Endothelial cell of umbilical vein (primary cell): ENCODE measurements at regions not wholly inside any gene's neighbourhood (a gene's known extent, or its start where the extent isn't known, plus 50 kb on each side); places are given as distances from the start of the nearest gene placed in this dataset.

Experiments
- BruUV-seq: library from RNA; stranded (reverse); fragments of 400-500 nt; replicated peaks from 2 replicates; lab custom pipeline; 2021; lab: Mats Ljungman, UMichigan
- CTCF ChIA-PET: fragments of 300-600, 350-600 bp; sonication (Branson Sonifier 250); formaldehyde crosslinking; loops from one replicate; lab custom pipeline; 2021; ENCODE audit warnings: antibody characterized with exemption, inconsistent platforms; lab: Charles Lee
- POLR2A ChIA-PET: fragments of 300-600, 350-600 bp; sonication (Branson Sonifier 250); formaldehyde crosslinking; loops from one replicate; lab custom pipeline; 2021; ENCODE audit warnings: antibody characterized with exemption, inconsistent platforms; lab: Charles Lee
- DNase-seq: peaks from one replicate; pipeline ENCODE4 v3.0.0-alpha.2; 2011; ENCODE audit warnings: low read depth, low spot score
- FAIRE-seq: peaks from 2 replicates; lab custom pipeline; 2011; peaks lifted over from hg19 to GRCh38; lab: Jason Lieb, UNC
- H2AFZ ChIP-seq: 2 replicates; pipeline ENCODE4 v1.6.0; 2012; ENCODE audit warnings: low read depth, low read length, control low read depth, inconsistent platforms
- H3K27ac ChIP-seq: 2 replicates; pipeline ENCODE4 v1.5.1; 2011; ENCODE audit warnings: low read depth, mild to moderate bottlenecking, control low read depth, low read length, moderate library complexity; ENCODE audit not compliant: insufficient read depth
- H3K27me3 ChIP-seq, 2 experiments: 2 replicates each; pipeline versions ENCODE4 v1.6.0 to v1.6.1; 2011; ENCODE audit warnings: low read length in 2 of 2, mixed read lengths in 1 of 2; ENCODE audit not compliant: control insufficient read depth in 2 of 2, insufficient read depth in 2 of 2
- H3K36me3 ChIP-seq, 2 experiments: 2 replicates in 1 of 2; 3 replicates in 1 of 2; pipeline ENCODE4 v1.5.1; 2011; ENCODE audit warnings: low read length in 2 of 2, mild to moderate bottlenecking in 1 of 2, moderate library complexity in 1 of 2; ENCODE audit not compliant: control insufficient read depth in 2 of 2, insufficient read depth in 2 of 2; ENCODE audit errors: extremely low read depth in 1 of 2
- H3K4me1 ChIP-seq: 3 replicates; pipeline ENCODE4 v1.5.1; 2011; ENCODE audit warnings: mild to moderate bottlenecking, low read length; ENCODE audit not compliant: control insufficient read depth, insufficient read depth; ENCODE audit errors: extremely low read depth
- H3K4me2 ChIP-seq: 2 replicates; pipeline ENCODE4 v1.6.1; 2011; ENCODE audit warnings: low read length, control low read depth, mixed read lengths; ENCODE audit not compliant: insufficient read depth
- H3K4me3 ChIP-seq, 3 experiments: fragments of 200-600 bp in 1 of 3; sonication (generic), shearing (Covaris generic) in 1 of 3; replicated peaks in 1 of 3; 2 replicates each; pipeline ENCODE4 v1.5.1; 2011 to 2016; ENCODE audit warnings: control low read depth in 3 of 3, low read length in 3 of 3, mild to moderate bottlenecking in 2 of 3, inconsistent platforms in 1 of 3, low read depth in 1 of 3, moderate library complexity in 1 of 3; ENCODE audit not compliant: insufficient read depth in 1 of 3
- H3K79me2 ChIP-seq: 2 replicates; pipeline ENCODE4 v1.6.0; 2012; ENCODE audit warnings: low read length, inconsistent platforms; ENCODE audit not compliant: control insufficient read depth, insufficient read depth
- H3K9ac ChIP-seq: replicated peaks from 2 replicates; pipeline ENCODE3; 2011; ENCODE audit warnings: low read length, control low read depth; ENCODE audit not compliant: insufficient read depth; ENCODE audit errors: extremely low read depth
- H3K9me1 ChIP-seq: replicated peaks from 3 replicates; pipeline ENCODE4 v1.6.0; 2011; ENCODE audit warnings: mild to moderate bottlenecking, low read length; ENCODE audit not compliant: control insufficient read depth, insufficient read depth; ENCODE audit errors: extremely low read depth
- H3K9me3 ChIP-seq: replicated peaks from 2 replicates; pipeline ENCODE4 v1.5.1; 2012; ENCODE audit warnings: low read length, inconsistent platforms; ENCODE audit not compliant: control insufficient read depth, insufficient read depth
- H4K20me1 ChIP-seq: replicated peaks from 2 replicates; pipeline ENCODE3; 2011; ENCODE audit warnings: mild to moderate bottlenecking, low read length; ENCODE audit not compliant: control insufficient read depth, insufficient read depth; ENCODE audit errors: extremely low read depth
- EZH2 ChIP-seq: IDR thresholded peaks from 2 replicates; pipeline ENCODE4 v1.6.1; 2012; ENCODE audit warnings: borderline replicate concordance, low read depth, mild to moderate bottlenecking, moderate library complexity, low read length, inconsistent platforms; ENCODE audit not compliant: severe bottlenecking
- FOS ChIP-seq: IDR thresholded peaks from 2 replicates; pipeline ENCODE4 v1.6.1; 2011; ENCODE audit warnings: mild to moderate bottlenecking, low read length, moderate library complexity, borderline replicate concordance; ENCODE audit not compliant: insufficient read depth
- GATA2 ChIP-seq: IDR thresholded peaks from 2 replicates; pipeline ENCODE4 v1.7.0; 2011; ENCODE audit warnings: low read depth, mild to moderate bottlenecking, moderate library complexity, mixed read lengths, low read length; ENCODE audit not compliant: insufficient read length, insufficient read depth
- JUN ChIP-seq: IDR thresholded peaks from 2 replicates; pipeline ENCODE4 v1.6.1; 2011; ENCODE audit warnings: borderline replicate concordance, low read depth; ENCODE audit not compliant: insufficient read length, insufficient read depth
- MYC ChIP-seq: IDR thresholded peaks from one replicate; pipeline ENCODE4 v1.6.1; 2011; ENCODE audit warnings: mild to moderate bottlenecking, low read depth, low read length
- POLR2A ChIP-seq: IDR thresholded peaks from 2 replicates; pipeline ENCODE4 v1.6.1; 2012; ENCODE audit warnings: low read depth, mild to moderate bottlenecking, control low read depth, low read length
- POLR2AphosphoS5 ChIP-seq: IDR thresholded peaks from 2 replicates; pipeline ENCODE4 v1.6.1; 2012; ENCODE audit warnings: low read depth, mild to moderate bottlenecking, control low read depth, low read length, moderate library complexity; ENCODE audit not compliant: insufficient read depth
- dilution Hi-C: fragments of 300-500 bp; cut with MboI; formaldehyde crosslinking; loops from one replicate; pipeline ENCODE4 v1.15.0; 2019; ENCODE audit warnings: low sequenced_read_pairs; ENCODE audit not compliant: extremely low pct_ligation_motif_present
- intact Hi-C: fragments of 100-400 bp; cut with micrococcal nuclease; formaldehyde crosslinking; loops from one replicate; pipeline ENCODE4 v1.10.0; 2022
- TF ChIP-seq, protein P1 (sequence below): IDR thresholded peaks from 2 replicates; pipeline ENCODE4 v1.6.1; 2011; ENCODE audit not compliant: insufficient read depth, insufficient read length
- TF ChIP-seq, protein P2 (sequence below), 2 donors: IDR thresholded peaks; 1 replicate in 1 of 2; 2 replicates in 1 of 2; pipeline ENCODE4 v1.5.1; 2011; ENCODE audit warnings: low read length in 2 of 2, mild to moderate bottlenecking in 2 of 2, moderate library complexity in 2 of 2, control low read depth in 1 of 2, inconsistent platforms in 1 of 2, low read depth in 1 of 2; ENCODE audit not compliant: insufficient read depth in 1 of 2; ENCODE audit errors: extremely low read depth in 1 of 2

DNA sequence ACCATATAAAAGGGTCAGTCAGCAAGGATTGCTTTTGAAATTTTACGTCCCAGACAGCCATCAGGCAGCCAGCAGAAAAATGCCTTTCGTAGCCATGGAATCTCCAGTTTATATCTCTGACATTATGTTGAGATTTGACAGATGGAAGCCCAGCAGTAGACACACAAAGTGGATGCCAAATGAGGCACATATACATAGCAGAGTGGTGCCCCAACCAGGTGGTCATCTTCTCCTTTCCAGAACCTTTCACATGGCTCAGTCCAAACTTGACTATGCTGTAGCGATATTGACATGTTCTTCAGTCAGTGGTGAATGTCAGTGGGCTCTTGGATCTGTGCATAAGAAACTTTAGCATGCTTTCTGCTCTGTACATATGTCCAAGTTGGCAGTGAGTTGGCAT is 123.3 kb upstream of the GBE1 start:
- Histone ChIP-seq H3K9me1 (no peaks in the 10 kb centered on the region), H3K27me3 (no peaks in the 10 kb centered on the region), H3K27ac (no peak overlapping the region), H2AFZ (no peak overlapping the region), H3K9ac (no peak overlapping the region), H3K4me2 (no peak overlapping the region), H3K36me3 (no peaks in the 10 kb centered on the region), H4K20me1 (no peaks in the 10 kb centered on the region), H3K4me1 (no peaks in the 10 kb centered on the region), H3K9me3 (no peaks in the 10 kb centered on the region), H3K79me2 (no peaks in the 10 kb centered on the region), H3K4me3 (no peak overlapping the region)
- intact Hi-C loops (no loop called here), dilution Hi-C loops (no loop called here)
- FAIRE-seq (no peak), DNase-seq (no peak)
- BruUV-seq: no TSS peak
- ChIA-PET POLR2A (no interaction called here), CTCF (no interaction called here)
- TF ChIP-seq POLR2AphosphoS5 (no peak), MYC (no peak)

DNA sequence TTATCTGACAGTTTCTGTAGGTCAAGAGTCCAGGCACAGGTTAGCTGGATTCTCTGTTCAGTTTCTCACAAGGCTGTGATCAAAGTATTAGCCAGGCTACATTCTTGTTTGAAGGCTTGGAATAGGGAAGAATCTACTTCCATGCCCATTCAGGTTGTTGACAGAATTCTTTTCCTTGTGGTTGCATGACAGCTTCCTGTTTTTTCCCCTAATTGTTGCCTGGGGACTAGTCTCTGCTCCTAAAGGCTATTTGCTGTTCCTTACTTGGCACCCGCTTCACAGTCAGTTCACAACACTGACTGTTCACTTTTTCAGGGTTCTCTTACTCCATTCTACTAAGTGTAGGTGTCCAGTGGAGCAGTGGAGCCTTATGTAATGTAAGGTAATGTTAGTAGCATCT is 115.4 kb upstream of the GBE1 start:
- dilution Hi-C loops (no loop called here), intact Hi-C loops (no loop called here)
- POLR2A ChIA-PET: no interaction called here
- DNase-seq (no peak), FAIRE-seq (no peak)
- H2AFZ ChIP-seq: no peak overlapping the region
- H3K27ac ChIP-seq: no peak overlapping the region
- H3K9ac ChIP-seq: no peak overlapping the region
- H3K4me3 ChIP-seq: no peak overlapping the region
- no peaks in the 10 kb centered on the region for H3K36me3 ChIP-seq
- H3K9me3 ChIP-seq: no peaks in the 10 kb centered on the region
- no TSS peak for BruUV-seq
- peaks cover 0 to 3% of the 10 kb centered on the region in 2 experiments for H3K27me3 ChIP-seq
- H3K9me1 ChIP-seq: no peaks in the 10 kb centered on the region
- H3K4me2 ChIP-seq: no peak overlapping the region
- H4K20me1 ChIP-seq: no peaks in the 10 kb centered on the region
- CTCF ChIA-PET: no interaction called here
- H3K4me1 ChIP-seq: no peaks in the 10 kb centered on the region
- TF ChIP-seq, protein P1, sequence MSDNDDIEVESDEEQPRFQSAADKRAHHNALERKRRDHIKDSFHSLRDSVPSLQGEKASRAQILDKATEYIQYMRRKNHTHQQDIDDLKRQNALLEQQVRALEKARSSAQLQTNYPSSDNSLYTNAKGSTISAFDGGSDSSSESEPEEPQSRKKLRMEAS: no peak
- no peak for TF ChIP-seq POLR2A
- TF ChIP-seq, protein P2, sequence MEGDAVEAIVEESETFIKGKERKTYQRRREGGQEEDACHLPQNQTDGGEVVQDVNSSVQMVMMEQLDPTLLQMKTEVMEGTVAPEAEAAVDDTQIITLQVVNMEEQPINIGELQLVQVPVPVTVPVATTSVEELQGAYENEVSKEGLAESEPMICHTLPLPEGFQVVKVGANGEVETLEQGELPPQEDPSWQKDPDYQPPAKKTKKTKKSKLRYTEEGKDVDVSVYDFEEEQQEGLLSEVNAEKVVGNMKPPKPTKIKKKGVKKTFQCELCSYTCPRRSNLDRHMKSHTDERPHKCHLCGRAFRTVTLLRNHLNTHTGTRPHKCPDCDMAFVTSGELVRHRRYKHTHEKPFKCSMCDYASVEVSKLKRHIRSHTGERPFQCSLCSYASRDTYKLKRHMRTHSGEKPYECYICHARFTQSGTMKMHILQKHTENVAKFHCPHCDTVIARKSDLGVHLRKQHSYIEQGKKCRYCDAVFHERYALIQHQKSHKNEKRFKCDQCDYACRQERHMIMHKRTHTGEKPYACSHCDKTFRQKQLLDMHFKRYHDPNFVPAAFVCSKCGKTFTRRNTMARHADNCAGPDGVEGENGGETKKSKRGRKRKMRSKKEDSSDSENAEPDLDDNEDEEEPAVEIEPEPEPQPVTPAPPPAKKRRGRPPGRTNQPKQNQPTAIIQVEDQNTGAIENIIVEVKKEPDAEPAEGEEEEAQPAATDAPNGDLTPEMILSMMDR (IDR thresholded peaks at IDR 0.05; ENCODE audit: extremely low read depth in 1 of 2, insufficient read depth in 1 of 2, low read depth in 1 of 2, low read length in 2 of 2): no peak
- no peak for TF ChIP-seq MYC
- TF ChIP-seq EZH2: no peak
- TF ChIP-seq POLR2AphosphoS5: no peak
- TF ChIP-seq FOS: no peak
- no peak for TF ChIP-seq JUN
- TF ChIP-seq GATA2: no peak
- no peaks in the 10 kb centered on the region for H3K79me2 ChIP-seq
